Neural crest cell (in vitro differentiated cells): ENCODE measurements at regions not wholly inside any gene's neighbourhood (a gene's known extent, or its start where the extent isn't known, plus 50 kb on each side); places are given as distances from the start of the nearest gene placed in this dataset.

ENCODE experiments used
- DNase-seq: peaks from one replicate; pipeline ENCODE4 v3.0.0; 2021; ENCODE audit warnings: low read depth, mixed read lengths, low spot score
- H3K27ac Mint-ChIP-seq: one replicate; pipeline ENCODE4 v1.8.0; 2021; ENCODE audit warnings: mild to moderate bottlenecking, mixed read lengths; ENCODE audit not compliant: unreplicated experiment
- H3K27me3 Mint-ChIP-seq: 2 replicates; pipeline ENCODE4 v1.8.0; 2021; ENCODE audit warnings: low read depth, mild to moderate bottlenecking, mixed read lengths
- H3K36me3 Mint-ChIP-seq: 2 replicates; pipeline ENCODE4 v1.8.0; 2021; ENCODE audit warnings: low read depth, mild to moderate bottlenecking, mixed read lengths
- H3K4me1 Mint-ChIP-seq: 2 replicates; pipeline ENCODE4 v1.8.0; 2021; ENCODE audit warnings: mixed read lengths
- H3K4me3 Mint-ChIP-seq: one replicate; pipeline ENCODE4 v1.8.0; 2021; ENCODE audit warnings: mild to moderate bottlenecking, mixed read lengths
- H3K9me3 Mint-ChIP-seq: 2 replicates; pipeline ENCODE4 v1.8.0; 2021; ENCODE audit warnings: mixed read lengths
- TF ChIP-seq, protein P1 (sequence below): fragments of 200-600 bp; sonication (generic); conservative IDR thresholded peaks from 2 replicates; pipeline ENCODE4 v1.5.0; 2021; ENCODE audit warnings: antibody characterized with exemption, mild to moderate bottlenecking

DNA sequence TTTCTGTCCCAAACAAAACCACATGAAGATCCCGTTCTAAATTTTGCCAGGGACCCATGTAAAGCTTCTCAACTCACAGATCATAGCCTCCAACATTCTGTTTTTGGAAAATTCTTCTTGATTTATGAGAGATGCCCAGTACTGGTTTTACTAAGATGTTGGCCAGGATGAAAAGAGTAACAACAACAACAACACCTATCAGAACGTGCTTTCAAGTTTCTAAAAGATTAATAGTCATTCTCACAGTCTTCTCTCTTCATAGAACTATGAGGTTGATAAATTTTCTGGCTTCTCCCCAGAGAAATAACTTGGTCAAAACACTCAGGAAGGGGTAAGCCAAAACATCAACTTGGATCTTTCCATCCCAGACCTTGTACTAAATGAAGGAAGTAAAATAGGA lies 567.5 kb upstream of the IGFBP3 start:
- DNase-seq, result no peak
- Mint-ChIP-seq H3K4me3 (no peak overlapping the region), H3K36me3 (no peaks in the 10 kb centered on the region), H3K27ac (no peak overlapping the region), H3K9me3 (peaks cover 2% of the 10 kb centered on the region), H3K4me1 (no peaks in the 10 kb centered on the region), H3K27me3 (no peaks in the 10 kb centered on the region)
- TF ChIP-seq, protein P1, sequence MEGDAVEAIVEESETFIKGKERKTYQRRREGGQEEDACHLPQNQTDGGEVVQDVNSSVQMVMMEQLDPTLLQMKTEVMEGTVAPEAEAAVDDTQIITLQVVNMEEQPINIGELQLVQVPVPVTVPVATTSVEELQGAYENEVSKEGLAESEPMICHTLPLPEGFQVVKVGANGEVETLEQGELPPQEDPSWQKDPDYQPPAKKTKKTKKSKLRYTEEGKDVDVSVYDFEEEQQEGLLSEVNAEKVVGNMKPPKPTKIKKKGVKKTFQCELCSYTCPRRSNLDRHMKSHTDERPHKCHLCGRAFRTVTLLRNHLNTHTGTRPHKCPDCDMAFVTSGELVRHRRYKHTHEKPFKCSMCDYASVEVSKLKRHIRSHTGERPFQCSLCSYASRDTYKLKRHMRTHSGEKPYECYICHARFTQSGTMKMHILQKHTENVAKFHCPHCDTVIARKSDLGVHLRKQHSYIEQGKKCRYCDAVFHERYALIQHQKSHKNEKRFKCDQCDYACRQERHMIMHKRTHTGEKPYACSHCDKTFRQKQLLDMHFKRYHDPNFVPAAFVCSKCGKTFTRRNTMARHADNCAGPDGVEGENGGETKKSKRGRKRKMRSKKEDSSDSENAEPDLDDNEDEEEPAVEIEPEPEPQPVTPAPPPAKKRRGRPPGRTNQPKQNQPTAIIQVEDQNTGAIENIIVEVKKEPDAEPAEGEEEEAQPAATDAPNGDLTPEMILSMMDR, result no peak

DNA sequence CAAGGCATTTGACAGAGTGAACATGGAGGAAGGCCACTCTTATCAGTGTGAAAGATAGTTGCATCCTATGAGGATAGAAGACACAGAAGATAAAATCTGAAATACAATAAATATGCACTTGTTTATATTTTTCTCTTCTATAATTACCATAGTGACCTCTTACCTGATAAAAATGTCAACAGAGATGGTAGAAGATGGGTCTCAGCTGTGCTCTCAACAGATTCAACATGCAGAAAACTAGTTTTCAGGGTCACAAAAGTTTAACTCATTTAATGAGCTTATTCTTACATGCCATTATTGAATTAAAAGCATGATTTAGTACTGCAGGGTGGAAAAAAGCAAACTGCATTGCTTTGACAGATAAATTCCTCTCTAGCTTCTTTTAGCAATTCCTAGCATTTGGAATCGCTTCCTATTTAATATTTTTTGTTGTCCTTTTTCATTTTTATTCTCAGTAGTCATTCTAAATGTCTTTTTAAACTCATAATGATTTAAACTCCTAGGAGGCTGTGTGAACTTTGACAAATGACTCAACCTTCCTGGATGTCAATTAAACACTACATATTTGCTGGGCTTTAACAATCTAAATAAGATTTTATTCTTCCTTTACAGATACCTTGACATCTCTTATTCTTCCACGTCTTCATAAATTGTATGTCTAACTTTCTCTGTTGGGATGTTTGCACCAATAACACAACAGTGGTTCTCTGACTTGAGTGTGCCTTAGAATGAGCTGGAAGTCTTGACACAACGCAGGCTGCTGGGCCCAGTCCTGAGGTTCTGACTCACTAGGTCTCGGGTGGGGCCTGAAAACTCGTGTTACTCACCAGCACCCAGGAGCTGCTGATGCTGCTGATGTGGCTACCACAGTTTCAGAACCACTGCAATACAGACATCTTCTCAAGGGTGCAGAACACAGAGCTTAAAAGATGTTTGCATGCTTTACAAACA lies 565.5 kb upstream of the IGFBP3 start:
- TF ChIP-seq, protein P1, result no peak
- no peak overlapping the region for H3K4me3 Mint-ChIP-seq

DNA sequence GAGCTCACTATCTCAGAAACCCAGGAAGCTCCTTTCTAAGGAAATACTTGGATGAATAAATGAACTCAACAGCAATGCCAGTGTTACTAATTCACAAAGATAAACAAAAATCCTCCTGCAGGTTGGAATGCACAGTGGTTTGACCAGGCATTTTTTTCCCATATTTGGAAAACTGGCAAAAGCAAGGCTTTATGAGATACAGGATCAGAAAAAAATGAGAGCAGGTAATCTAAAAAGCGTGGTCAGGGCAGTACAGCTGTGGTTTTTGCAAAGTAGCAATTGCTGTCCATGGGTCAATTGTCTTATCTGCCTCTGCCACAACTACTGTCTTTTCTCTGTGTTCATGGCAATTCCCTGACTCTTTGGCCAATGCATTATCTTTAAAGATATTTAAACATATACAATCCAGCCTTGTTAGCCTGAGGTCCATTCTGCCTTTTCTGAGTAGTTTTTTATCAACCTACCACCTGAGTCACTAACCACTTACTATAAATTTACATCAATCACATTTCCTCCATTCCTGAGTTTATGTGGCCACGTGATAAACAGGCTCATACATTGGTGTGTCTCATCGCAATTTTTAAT lies 564.5 kb upstream of the IGFBP3 start:
- Mint-ChIP-seq H3K9me3 (peaks cover 5% of the 10 kb centered on the region), H3K27ac (no peak overlapping the region), H3K4me3 (no peak overlapping the region), H3K4me1 (no peaks in the 10 kb centered on the region), H3K27me3 (no peaks in the 10 kb centered on the region), H3K36me3 (no peaks in the 10 kb centered on the region)
- DNase-seq, result no peak
- TF ChIP-seq, protein P1, result no peak

More for the DNA sequence above, 565.5 kb upstream of the IGFBP3 start:
- no peaks in the 10 kb centered on the region for H3K27me3 Mint-ChIP-seq
- no peaks in the 10 kb centered on the region for H3K36me3 Mint-ChIP-seq
- no peak overlapping the region for H3K27ac Mint-ChIP-seq
- no peak for DNase-seq
- H3K9me3 Mint-ChIP-seq, result peaks cover 5% of the 10 kb centered on the region
- H3K4me1 Mint-ChIP-seq, result no peaks in the 10 kb centered on the region

DNA sequence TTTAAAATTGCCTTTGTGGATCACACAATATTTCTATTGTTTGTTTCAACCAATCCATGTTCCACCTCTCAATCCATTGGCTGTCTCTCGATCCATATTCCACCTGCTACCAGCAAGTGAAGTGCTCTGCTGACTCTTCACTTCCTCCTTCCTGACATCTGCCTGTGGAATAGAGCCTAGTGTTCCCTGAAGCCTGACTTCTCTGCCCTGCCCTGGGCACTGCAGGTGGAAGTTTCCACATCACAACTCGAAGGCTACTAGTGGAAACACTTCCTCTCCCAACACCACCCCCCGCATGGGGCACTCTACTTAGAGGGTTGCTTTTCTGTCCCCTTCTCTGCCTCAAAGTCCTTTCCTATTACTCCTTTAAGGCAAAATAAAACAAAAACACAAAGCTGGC lies 563.8 kb upstream of the IGFBP3 start:
- peaks cover 5% of the 10 kb centered on the region for H3K9me3 Mint-ChIP-seq

DNA sequence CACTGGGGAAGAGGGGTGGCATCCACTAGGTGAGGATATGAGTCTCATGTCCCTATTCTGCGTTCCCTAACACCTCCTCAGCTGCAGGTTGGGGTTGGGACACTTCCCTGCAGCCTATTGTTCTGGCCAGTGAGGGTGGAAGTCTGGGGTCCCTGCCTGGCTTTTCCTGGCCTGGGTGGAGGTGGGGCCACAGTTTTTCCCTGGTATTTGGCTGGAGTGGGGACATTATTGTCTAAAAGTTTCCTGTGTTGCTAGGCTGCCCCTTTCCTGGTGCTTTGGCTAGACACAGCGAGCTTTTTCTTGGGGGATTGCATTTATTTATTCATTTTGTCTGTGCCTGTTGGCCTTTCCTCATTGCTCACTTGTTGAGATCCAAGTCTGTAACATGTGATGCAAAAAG lies 559.5 kb upstream of the IGFBP3 start:
- H3K4me1 Mint-ChIP-seq, result no peaks in the 10 kb centered on the region
- H3K27ac Mint-ChIP-seq, result no peak overlapping the region
- H3K27me3 Mint-ChIP-seq, result no peaks in the 10 kb centered on the region
- TF ChIP-seq, protein P1, result no peak
- H3K4me3 Mint-ChIP-seq, result no peak overlapping the region
- no peak for DNase-seq
- no peaks in the 10 kb centered on the region for H3K36me3 Mint-ChIP-seq
- peaks cover 5% of the 10 kb centered on the region for H3K9me3 Mint-ChIP-seq

More for the DNA sequence above, 563.8 kb upstream of the IGFBP3 start:
- H3K4me3 Mint-ChIP-seq, result no peak overlapping the region
- no peaks in the 10 kb centered on the region for H3K27me3 Mint-ChIP-seq
- TF ChIP-seq, protein P1, result no peak
- no peak for DNase-seq
- H3K27ac Mint-ChIP-seq, result no peak overlapping the region
- H3K36me3 Mint-ChIP-seq, result no peaks in the 10 kb centered on the region
- H3K4me1 Mint-ChIP-seq, result no peaks in the 10 kb centered on the region
